RWPE2 (cell line): ENCODE measurements at regions not wholly inside any gene's neighbourhood (a gene's known extent, or its start where the extent isn't known, plus 50 kb on each side); places are given as distances from the start of the nearest gene placed in this dataset.
"Not testable (repeated sequence)": the region's sequence is repeated elsewhere in the genome, so short reads cannot be mapped to it uniquely, and the experiment has no call there.

Source experiments
- ATAC-seq: fragments of 200-7000 bp; cut with Tn5 transposase; 3 replicates; pipeline ENCODE4 v1.9.1; 2021; ENCODE audit warnings: low read depth
- DNase-seq: peaks from one replicate; pipeline ENCODE4 v3.0.0-alpha.2; 2020; ENCODE audit warnings: low spot score
- H3K27ac ChIP-seq: fragments of 450-650 bp; 2 replicates; pipeline ENCODE4 v1.5.1; 2017; ENCODE audit warnings: mild to moderate bottlenecking; ENCODE audit not compliant: poor library complexity, severe bottlenecking
- H3K27me3 ChIP-seq: fragments of 250-450 bp; sonication (Bioruptor Pico); 2 replicates; pipeline ENCODE4 v1.5.1; 2021; ENCODE audit warnings: mild to moderate bottlenecking, moderate library complexity; ENCODE audit not compliant: insufficient read depth, poor library complexity, severe bottlenecking
- H3K36me3 ChIP-seq: fragments of 250-450 bp; sonication (Bioruptor Pico); 2 replicates; pipeline ENCODE4 v1.5.1; 2020; ENCODE audit warnings: low read depth, mild to moderate bottlenecking, moderate library complexity
- H3K4me1 ChIP-seq: fragments of 250-450 bp; sonication (Bioruptor Pico); 2 replicates; pipeline ENCODE4 v1.5.1; 2021; ENCODE audit warnings: mild to moderate bottlenecking, moderate library complexity; ENCODE audit not compliant: insufficient read depth, poor library complexity, severe bottlenecking
- H3K4me3 ChIP-seq: fragments of 250-450 bp; sonication (Bioruptor Pico); 2 replicates; pipeline ENCODE4 v1.5.1; 2021; ENCODE audit warnings: mild to moderate bottlenecking, moderate library complexity; ENCODE audit not compliant: severe bottlenecking
- H3K9me3 ChIP-seq: fragments of 250-450 bp; sonication (Bioruptor Pico); 2 replicates; pipeline ENCODE4 v1.5.1; 2021; ENCODE audit warnings: mild to moderate bottlenecking, moderate library complexity; ENCODE audit not compliant: severe bottlenecking
- CTCF ChIP-seq: fragments of 450-650 bp; IDR thresholded peaks from one replicate; pipeline ENCODE4 v1.5.1; 2017; ENCODE audit warnings: mild to moderate bottlenecking, moderate library complexity; ENCODE audit not compliant: poor library complexity, severe bottlenecking

GRCh38 chr6:144383336-144383735 is 98.2 kb downstream of the UTRN start:
- TF ChIP-seq CTCF: no peak
- ATAC-seq: no peak

GRCh38 chr6:144384427-144384826 is 99.3 kb downstream of the UTRN start:
- ATAC-seq: no peak
- TF ChIP-seq CTCF: no peak
- H3K27me3 ChIP-seq: no peaks in the 10 kb centered on the region
- H3K4me3 ChIP-seq: no peak overlapping the region
- peaks cover 2% of the 10 kb centered on the region for H3K9me3 ChIP-seq
- H3K36me3 ChIP-seq: no peaks in the 10 kb centered on the region
- no peak overlapping the region for H3K27ac ChIP-seq
- no peak for DNase-seq
- H3K4me1 ChIP-seq: no peaks in the 10 kb centered on the region

More at GRCh38 chr6:144383336-144383735, 98.2 kb downstream of the UTRN start:
- DNase-seq: no peak
- no peaks in the 10 kb centered on the region for H3K27me3 ChIP-seq
- no peak overlapping the region for H3K27ac ChIP-seq
- H3K4me1 ChIP-seq: peaks cover 2% of the 10 kb centered on the region
- H3K36me3 ChIP-seq: no peaks in the 10 kb centered on the region
- no peak overlapping the region for H3K4me3 ChIP-seq
- H3K9me3 ChIP-seq: peaks cover 2% of the 10 kb centered on the region

- H3K4me3 ChIP-seq, H3K9me3 ChIP-seq, H3K27ac ChIP-seq, H3K27me3 ChIP-seq, ATAC-seq, DNase-seq, H3K4me1 ChIP-seq, H3K36me3 ChIP-seq: not testable (repeated sequence)
Observed at GRCh38 chr6:144389474-144389873, 104.3 kb downstream of the UTRN start.

GRCh38 chr6:144390202-144390601 is 105.1 kb downstream of the UTRN start:
- no peak for ATAC-seq
- no peaks in the 10 kb centered on the region; the same call in 1 of the 2 replicates for H3K36me3 ChIP-seq
- DNase-seq: no peak

GRCh38 chr6:144390886-144391285 is 105.8 kb downstream of the UTRN start:
- DNase-seq: no peak
- ATAC-seq: no peak
- Histone ChIP-seq H3K27me3 (no peaks in the 10 kb centered on the region), H3K9me3 (no peaks in the 10 kb centered on the region), H3K36me3 (no peaks in the 10 kb centered on the region; the same call in 1 of the 2 replicates), H3K4me3 (no peak overlapping the region), H3K4me1 (peaks cover 10% of the 10 kb centered on the region), H3K27ac (no peak overlapping the region)
- TF ChIP-seq CTCF: no peak

More at GRCh38 chr6:144390202-144390601, 105.1 kb downstream of the UTRN start:
- Histone ChIP-seq H3K4me3 (no peak overlapping the region), H3K9me3 (no peaks in the 10 kb centered on the region), H3K27me3 (no peaks in the 10 kb centered on the region), H3K27ac (no peak overlapping the region), H3K4me1 (peaks cover 6% of the 10 kb centered on the region)
- TF ChIP-seq CTCF: no peak
